ENCODE measurements at regions not wholly inside any gene's neighbourhood (a gene's known extent, or its start where the extent isn't known, plus 50 kb on each side); places are given as distances from the start of the nearest gene placed in this dataset.

GRCh38 chr6:203661-204060, 88.6 kb upstream of the DUSP22 start:
- Histone ChIP-seq H3K27ac (ENCODE audit: insufficient read depth, low read length, poor library complexity, severe bottlenecking) (no peak overlapping the region), H3K27me3 (ENCODE audit: control insufficient read depth, insufficient read depth, low read length) (no peaks in the 10 kb centered on the region), H3K36me3 (ENCODE audit: control insufficient read depth, insufficient read depth, low read length) (no peaks in the 10 kb centered on the region), H3K4me3 (ENCODE audit: low read depth, low read length) (no peak overlapping the region), H3K4me1 (ENCODE audit: control insufficient read depth, insufficient read depth, low read length, poor library complexity, severe bottlenecking) (peaks cover 1% of the 10 kb centered on the region), H3K9me3 (ENCODE audit: control insufficient read depth in 2 of 2, low read length in 2 of 2) (no peaks in the 10 kb centered on the region)
- Mint-ChIP-seq H3K4me1 (peaks cover under 1 to 7% (median 4%) of the 10 kb centered on the region in 4 donors), H3K36me3 (no peaks in the 10 kb centered on the region), H3K9me3 (peaks cover 0 to 2% (median 0%) of the 10 kb centered on the region in 7 donors), H3K27ac (no peak overlapping the region), H3K4me3 (no peak overlapping the region), H3K27me3 (no peaks in the 10 kb centered on the region)
- no peak for DNase-seq
- ATAC-seq (ENCODE audit: low read depth in 2 of 2), result no peak

GRCh38 chr6:206264-206663, 86.0 kb upstream of the DUSP22 start:
- no peak overlapping the region for H3K27ac ChIP-seq (ENCODE audit: insufficient read depth, low read length, poor library complexity, severe bottlenecking)
- H3K4me1 ChIP-seq (ENCODE audit: control insufficient read depth, insufficient read depth, low read length, poor library complexity, severe bottlenecking), result peaks cover 18% of the 10 kb centered on the region
- Mint-ChIP-seq H3K4me1 (peaks cover 0 to 26% (median 22%) of the 10 kb centered on the region in 4 donors), H3K27ac (peak overlapping the region in 1 of 3 donors; percentile 46), H3K27me3 (no peaks in the 10 kb centered on the region), H3K4me3 (no peak overlapping the region), H3K9me3 (peaks cover 0 to 2% (median 0%) of the 10 kb centered on the region in 7 donors), H3K36me3 (no peaks in the 10 kb centered on the region)
- H3K4me3 ChIP-seq (ENCODE audit: low read depth, low read length), result no peak overlapping the region
- ATAC-seq (ENCODE audit: low read depth in 2 of 2), result no peak
- H3K27me3 ChIP-seq (ENCODE audit: control insufficient read depth, insufficient read depth, low read length), result no peaks in the 10 kb centered on the region
- DNase-seq, result no peak
- H3K36me3 ChIP-seq (ENCODE audit: control insufficient read depth, insufficient read depth, low read length), result no peaks in the 10 kb centered on the region
- no peaks in the 10 kb centered on the region for H3K9me3 ChIP-seq (ENCODE audit: control insufficient read depth in 2 of 2, low read length in 2 of 2)

GRCh38 chr6:208364-208763, 83.9 kb upstream of the DUSP22 start:
- no peak overlapping the region for H3K27ac ChIP-seq (ENCODE audit: insufficient read depth, low read length, poor library complexity, severe bottlenecking)
- peaks cover 0 to 2% (median 0%) of the 10 kb centered on the region in 7 donors for H3K9me3 Mint-ChIP-seq
- no peaks in the 10 kb centered on the region for H3K27me3 ChIP-seq (ENCODE audit: control insufficient read depth, insufficient read depth, low read length)
- H3K27ac Mint-ChIP-seq, result no peak overlapping the region
- H3K36me3 Mint-ChIP-seq, result peaks cover under 1% of the 10 kb centered on the region
- H3K4me3 ChIP-seq (ENCODE audit: low read depth, low read length), result no peak overlapping the region
- DNase-seq (no peak), ATAC-seq (ENCODE audit: low read depth in 2 of 2) (no peak)
- peaks cover 18% of the 10 kb centered on the region for H3K4me1 ChIP-seq (ENCODE audit: control insufficient read depth, insufficient read depth, low read length, poor library complexity, severe bottlenecking)
- peak overlapping the region; percentile 22 to 92 (median 64) for H3K4me3 Mint-ChIP-seq
- H3K9me3 ChIP-seq (ENCODE audit: control insufficient read depth in 2 of 2, low read length in 2 of 2), result no peaks in the 10 kb centered on the region
- H3K27me3 Mint-ChIP-seq, result no peaks in the 10 kb centered on the region
- peaks cover 0 to 26% (median 22%) of the 10 kb centered on the region in 4 donors for H3K4me1 Mint-ChIP-seq
- H3K36me3 ChIP-seq (ENCODE audit: control insufficient read depth, insufficient read depth, low read length), result no peaks in the 10 kb centered on the region

GRCh38 chr6:208938-209337, 83.3 kb upstream of the DUSP22 start:
- peak overlapping the region; percentile 96 for H3K4me3 ChIP-seq (ENCODE audit: low read depth, low read length)
- H3K9me3 ChIP-seq (ENCODE audit: control insufficient read depth in 2 of 2, low read length in 2 of 2), result no peaks in the 10 kb centered on the region
- no peaks in the 10 kb centered on the region for H3K9me3 Mint-ChIP-seq
- no peaks in the 10 kb centered on the region for H3K27me3 Mint-ChIP-seq
- DNase-seq (no peak), ATAC-seq (ENCODE audit: low read depth in 2 of 2) (peak in 1 of 2 donors; percentile 8)
- H3K36me3 Mint-ChIP-seq, result peaks cover 5% of the 10 kb centered on the region
- peaks cover 0 to 26% (median 22%) of the 10 kb centered on the region in 4 donors for H3K4me1 Mint-ChIP-seq
- no peak overlapping the region for H3K27ac ChIP-seq (ENCODE audit: insufficient read depth, low read length, poor library complexity, severe bottlenecking)
- no peaks in the 10 kb centered on the region for H3K27me3 ChIP-seq (ENCODE audit: control insufficient read depth, insufficient read depth, low read length)
- peaks cover 18% of the 10 kb centered on the region for H3K4me1 ChIP-seq (ENCODE audit: control insufficient read depth, insufficient read depth, low read length, poor library complexity, severe bottlenecking)
- peak overlapping the region; percentile 92 to 99 (median 96) for H3K4me3 Mint-ChIP-seq
- H3K27ac Mint-ChIP-seq, result peak overlapping the region in 2 of 3 donors; percentile 91 to 93
- no peaks in the 10 kb centered on the region for H3K36me3 ChIP-seq (ENCODE audit: control insufficient read depth, insufficient read depth, low read length)

DNA sequence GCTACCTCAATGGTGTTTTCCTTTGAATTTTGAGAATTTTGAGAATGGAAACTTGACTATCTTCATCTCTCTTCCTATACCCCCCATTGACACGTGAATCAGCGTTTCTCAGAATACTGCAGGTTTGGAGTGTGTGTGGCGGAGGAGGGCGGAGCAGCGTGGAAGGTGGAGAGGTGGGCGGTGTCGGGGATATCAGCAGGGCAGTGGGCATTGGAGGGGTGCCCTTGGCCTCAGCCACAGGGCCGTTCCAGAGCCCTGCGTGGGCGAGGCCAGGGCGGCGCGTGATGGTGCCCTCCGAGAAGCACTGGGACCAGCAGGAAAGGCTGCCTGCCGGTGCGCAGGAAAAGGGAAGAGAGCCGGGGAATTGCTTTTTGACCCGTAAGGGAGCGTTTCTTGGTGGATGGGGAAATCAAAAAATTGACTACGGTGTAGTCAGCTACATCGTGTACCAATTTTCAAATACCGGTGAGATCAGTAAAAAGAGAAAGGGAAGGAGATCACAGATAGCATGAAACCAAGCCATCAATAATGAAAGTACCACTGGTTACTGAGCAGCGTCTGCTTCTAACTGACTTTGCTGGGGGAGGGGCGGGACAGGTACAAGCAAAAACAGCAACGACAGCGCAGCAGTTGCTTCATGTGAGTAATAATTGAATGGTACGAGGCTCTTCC, 82.7 kb upstream of the DUSP22 start:
- Histone ChIP-seq H3K4me1 (ENCODE audit: control insufficient read depth, insufficient read depth, low read length, poor library complexity, severe bottlenecking) (peaks cover 18% of the 10 kb centered on the region), H3K4me3 (ENCODE audit: low read depth, low read length) (peak overlapping the region; percentile 96), H3K27ac (ENCODE audit: insufficient read depth, low read length, poor library complexity, severe bottlenecking) (peak overlapping the region; percentile 69), H3K36me3 (ENCODE audit: control insufficient read depth, insufficient read depth, low read length) (no peaks in the 10 kb centered on the region), H3K9me3 (ENCODE audit: control insufficient read depth in 2 of 2, low read length in 2 of 2) (no peaks in the 10 kb centered on the region), H3K27me3 (ENCODE audit: control insufficient read depth, insufficient read depth, low read length) (no peaks in the 10 kb centered on the region)
- DNase-seq (peak; percentile 21 to 92 (median 71)), ATAC-seq (ENCODE audit: low read depth in 2 of 2) (peak; percentile 82 to 85)
- Mint-ChIP-seq H3K27ac (peak overlapping the region; percentile 91 to 94 (median 93)), H3K4me3 (peak overlapping the region; percentile 92 to 99 (median 96)), H3K9me3 (no peaks in the 10 kb centered on the region), H3K36me3 (peaks cover 5% of the 10 kb centered on the region), H3K4me1 (peaks cover 0 to 28% (median 22%) of the 10 kb centered on the region in 4 donors), H3K27me3 (no peaks in the 10 kb centered on the region)

- no peaks in the 10 kb centered on the region for H3K9me3 Mint-ChIP-seq
- H3K27me3 Mint-ChIP-seq, result no peaks in the 10 kb centered on the region
- H3K27me3 ChIP-seq (ENCODE audit: control insufficient read depth, insufficient read depth, low read length), result no peaks in the 10 kb centered on the region
- H3K9me3 ChIP-seq (ENCODE audit: control insufficient read depth in 2 of 2, low read length in 2 of 2), result no peaks in the 10 kb centered on the region
- H3K4me3 Mint-ChIP-seq, result peak overlapping the region; percentile 92 to 99 (median 96)
- ATAC-seq (ENCODE audit: low read depth in 2 of 2) (no peak), DNase-seq (no peak)
- peaks cover 0 to 32% (median 22%) of the 10 kb centered on the region in 4 donors for H3K4me1 Mint-ChIP-seq
- no peaks in the 10 kb centered on the region for H3K36me3 ChIP-seq (ENCODE audit: control insufficient read depth, insufficient read depth, low read length)
- H3K27ac Mint-ChIP-seq, result peak overlapping the region; percentile 91 to 94 (median 93)
- peak overlapping the region; percentile 96 for H3K4me3 ChIP-seq (ENCODE audit: low read depth, low read length)
- peaks cover 5% of the 10 kb centered on the region for H3K36me3 Mint-ChIP-seq
- H3K27ac ChIP-seq (ENCODE audit: insufficient read depth, low read length, poor library complexity, severe bottlenecking), result peak overlapping the region; percentile 69
- H3K4me1 ChIP-seq (ENCODE audit: control insufficient read depth, insufficient read depth, low read length, poor library complexity, severe bottlenecking), result peaks cover 18% of the 10 kb centered on the region
Observed at GRCh38 chr6:210104-210456, 82.2 kb upstream of the DUSP22 start.

DNA sequence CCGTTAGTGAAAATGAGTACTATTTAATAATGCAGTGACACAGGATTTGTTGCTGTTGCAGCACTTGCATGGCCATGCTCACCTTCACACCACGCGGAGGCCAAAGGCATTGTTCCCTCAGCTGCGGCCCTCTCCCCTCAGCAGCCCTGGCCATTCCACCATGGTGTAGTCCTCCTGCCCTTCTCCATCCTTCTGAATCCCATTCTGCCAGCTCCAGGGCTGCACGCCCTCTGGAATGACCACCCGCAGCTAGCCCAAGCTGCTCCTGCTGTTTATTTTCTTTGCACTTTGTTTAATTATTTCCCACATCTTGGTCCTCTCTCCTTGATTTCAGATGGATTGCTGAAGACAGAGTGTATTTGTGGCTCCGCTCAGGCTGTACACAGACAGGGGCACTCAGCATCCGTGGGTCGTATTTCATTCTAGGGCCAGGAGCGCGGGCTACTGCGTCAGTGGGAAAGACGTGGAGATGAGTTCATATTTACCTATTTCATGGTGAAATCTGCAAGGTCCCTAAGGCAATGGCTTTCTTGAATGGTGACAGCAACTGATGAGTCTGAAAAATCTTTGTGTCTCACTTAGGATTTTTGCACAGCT, 81.4 kb upstream of the DUSP22 start:
- H3K4me3 ChIP-seq (ENCODE audit: low read depth, low read length), result no peak overlapping the region
- H3K27ac Mint-ChIP-seq, result peak overlapping the region in 1 of 3 donors; percentile 91

More for the DNA sequence above, 81.4 kb upstream of the DUSP22 start:
- H3K4me1 Mint-ChIP-seq, result peaks cover 5 to 40% (median 27%) of the 10 kb centered on the region in 4 donors
- Histone ChIP-seq H3K36me3 (ENCODE audit: control insufficient read depth, insufficient read depth, low read length) (no peaks in the 10 kb centered on the region), H3K4me1 (ENCODE audit: control insufficient read depth, insufficient read depth, low read length, poor library complexity, severe bottlenecking) (peaks cover 26% of the 10 kb centered on the region), H3K27me3 (ENCODE audit: control insufficient read depth, insufficient read depth, low read length) (no peaks in the 10 kb centered on the region), H3K9me3 (ENCODE audit: control insufficient read depth in 2 of 2, low read length in 2 of 2) (no peaks in the 10 kb centered on the region), H3K27ac (ENCODE audit: insufficient read depth, low read length, poor library complexity, severe bottlenecking) (no peak overlapping the region)
- peak overlapping the region; percentile 90 to 97 (median 93) for H3K4me3 Mint-ChIP-seq
- peaks cover 5% of the 10 kb centered on the region for H3K36me3 Mint-ChIP-seq
- H3K9me3 Mint-ChIP-seq, result no peaks in the 10 kb centered on the region
- DNase-seq (no peak), ATAC-seq (ENCODE audit: low read depth in 2 of 2) (no peak)
- H3K27me3 Mint-ChIP-seq, result no peaks in the 10 kb centered on the region
